GM12874 (cell line): ENCODE measurements at regions not wholly inside any gene's neighbourhood (a gene's known extent, or its start where the extent isn't known, plus 50 kb on each side); places are given as distances from the start of the nearest gene placed in this dataset.

ENCODE experiments used
- TF ChIP-seq, protein P1 (sequence below): IDR thresholded peaks from 2 replicates; pipeline ENCODE4 v1.5.1; 2011; ENCODE audit warnings: low read depth, mild to moderate bottlenecking, control low read depth, low read length, moderate library complexity; ENCODE audit not compliant: insufficient read depth

DNA sequence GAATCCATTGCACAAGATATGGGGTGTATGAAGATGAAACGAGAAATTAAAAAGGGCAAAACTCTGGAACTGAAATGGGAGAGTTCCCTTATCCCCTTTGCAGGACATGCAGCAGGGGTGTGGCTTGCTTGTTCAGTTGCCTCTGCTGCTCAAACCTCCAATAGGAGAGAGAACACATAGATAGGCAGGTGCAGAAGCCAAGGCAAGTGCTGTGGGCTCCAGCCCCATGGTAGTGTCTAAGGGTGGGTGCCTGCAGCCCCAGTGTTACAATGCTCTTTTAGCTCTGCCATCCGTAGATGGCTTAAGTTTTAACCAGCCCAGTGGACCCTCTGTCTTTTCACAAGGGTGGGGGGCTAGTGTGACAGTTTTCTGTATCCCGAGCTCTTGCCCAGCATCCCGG, 69.7 kb downstream of the CMAS start:
- TF ChIP-seq, protein P1, sequence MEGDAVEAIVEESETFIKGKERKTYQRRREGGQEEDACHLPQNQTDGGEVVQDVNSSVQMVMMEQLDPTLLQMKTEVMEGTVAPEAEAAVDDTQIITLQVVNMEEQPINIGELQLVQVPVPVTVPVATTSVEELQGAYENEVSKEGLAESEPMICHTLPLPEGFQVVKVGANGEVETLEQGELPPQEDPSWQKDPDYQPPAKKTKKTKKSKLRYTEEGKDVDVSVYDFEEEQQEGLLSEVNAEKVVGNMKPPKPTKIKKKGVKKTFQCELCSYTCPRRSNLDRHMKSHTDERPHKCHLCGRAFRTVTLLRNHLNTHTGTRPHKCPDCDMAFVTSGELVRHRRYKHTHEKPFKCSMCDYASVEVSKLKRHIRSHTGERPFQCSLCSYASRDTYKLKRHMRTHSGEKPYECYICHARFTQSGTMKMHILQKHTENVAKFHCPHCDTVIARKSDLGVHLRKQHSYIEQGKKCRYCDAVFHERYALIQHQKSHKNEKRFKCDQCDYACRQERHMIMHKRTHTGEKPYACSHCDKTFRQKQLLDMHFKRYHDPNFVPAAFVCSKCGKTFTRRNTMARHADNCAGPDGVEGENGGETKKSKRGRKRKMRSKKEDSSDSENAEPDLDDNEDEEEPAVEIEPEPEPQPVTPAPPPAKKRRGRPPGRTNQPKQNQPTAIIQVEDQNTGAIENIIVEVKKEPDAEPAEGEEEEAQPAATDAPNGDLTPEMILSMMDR = no peak

DNA sequence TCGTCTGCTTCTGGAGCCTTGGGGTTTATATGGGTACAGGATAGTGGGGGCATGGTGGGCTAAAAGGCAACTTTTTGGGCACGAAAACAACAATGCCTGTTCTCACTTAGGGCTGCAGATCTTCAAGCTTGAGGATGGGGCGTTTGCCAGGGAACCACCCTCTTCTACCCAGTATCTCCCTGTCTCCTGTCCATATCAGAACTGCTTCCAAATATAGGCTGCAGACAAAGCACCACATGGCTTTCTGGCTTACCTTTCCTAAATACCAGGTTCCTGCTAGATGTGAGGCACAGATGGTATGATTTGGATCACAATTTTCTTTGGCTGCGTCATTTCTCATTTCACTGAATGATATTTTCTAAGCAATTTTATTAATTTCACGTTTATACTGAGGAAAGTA, 70.4 kb downstream of the CMAS start:
- TF ChIP-seq, protein P1 = no peak

GRCh38 chr12:22117563-22118237, 71.7 kb downstream of the CMAS start:
- TF ChIP-seq, protein P1 = no peak

DNA sequence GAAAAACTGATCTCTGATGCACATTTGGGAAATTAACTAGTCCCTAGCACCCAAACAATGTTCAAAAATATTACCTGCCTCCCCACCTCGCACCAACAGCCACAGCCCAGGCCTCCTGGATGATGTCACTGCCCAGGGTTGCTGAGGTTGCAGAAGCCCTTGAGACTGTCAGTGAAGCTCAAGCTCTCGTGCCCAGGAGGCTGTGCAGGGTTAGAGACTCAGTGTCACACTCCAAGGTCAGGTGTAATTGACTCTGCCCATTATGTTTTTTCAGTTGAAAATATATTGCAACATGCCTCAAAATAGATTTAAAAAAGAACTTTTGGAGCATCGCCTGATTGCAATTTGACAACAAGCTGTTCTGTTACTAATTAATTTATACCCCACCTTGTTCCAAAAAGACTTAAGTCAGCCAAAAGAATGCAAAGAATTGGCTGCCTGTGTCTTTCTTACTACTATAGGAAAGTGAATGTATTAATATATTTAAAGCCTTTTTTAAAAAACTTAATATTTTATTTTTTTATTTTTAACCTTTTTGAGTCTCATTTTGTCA, 72.3 kb downstream of the CMAS start:
- TF ChIP-seq, protein P1 = no peak

DNA sequence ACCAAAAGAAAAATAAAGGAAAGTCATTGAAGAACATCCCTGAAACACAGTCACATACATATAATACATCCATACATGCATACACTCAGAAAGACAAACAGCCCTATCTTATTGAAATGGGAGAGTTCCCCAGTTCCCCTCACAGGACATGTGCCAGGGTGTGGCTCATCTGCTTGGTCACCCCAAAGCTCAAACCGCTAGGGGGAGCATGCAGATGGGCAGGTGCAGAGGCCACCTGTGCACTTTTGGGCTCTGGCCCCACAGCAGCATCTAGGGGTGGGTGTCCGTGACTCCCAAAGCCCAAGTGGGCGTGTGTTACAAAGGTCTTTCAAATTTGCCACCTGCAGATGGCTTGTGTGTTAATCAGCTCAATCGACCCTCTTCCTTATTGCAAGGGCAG, 75.2 kb downstream of the CMAS start:
- TF ChIP-seq, protein P1 = peak; percentile 63

GRCh38 chr12:22122359-22122758, 76.3 kb downstream of the CMAS start:
- TF ChIP-seq, protein P1 = no peak

GRCh38 chr12:22124987-22125386, 79.0 kb downstream of the CMAS start:
- TF ChIP-seq, protein P1 = no peak
